GM19438 (cell line): ENCODE measurements at regions not wholly inside any gene's neighbourhood (a gene's known extent, or its start where the extent isn't known, plus 50 kb on each side); places are given as distances from the start of the nearest gene placed in this dataset.

Experiments
- ATAC-seq: cut with Tn5 transposase; IDR thresholded peaks from one replicate; pipeline ENCODE4 v1.9.1; 2021; ENCODE audit warnings: low read depth; ENCODE audit not compliant: unreplicated experiment

DNA sequence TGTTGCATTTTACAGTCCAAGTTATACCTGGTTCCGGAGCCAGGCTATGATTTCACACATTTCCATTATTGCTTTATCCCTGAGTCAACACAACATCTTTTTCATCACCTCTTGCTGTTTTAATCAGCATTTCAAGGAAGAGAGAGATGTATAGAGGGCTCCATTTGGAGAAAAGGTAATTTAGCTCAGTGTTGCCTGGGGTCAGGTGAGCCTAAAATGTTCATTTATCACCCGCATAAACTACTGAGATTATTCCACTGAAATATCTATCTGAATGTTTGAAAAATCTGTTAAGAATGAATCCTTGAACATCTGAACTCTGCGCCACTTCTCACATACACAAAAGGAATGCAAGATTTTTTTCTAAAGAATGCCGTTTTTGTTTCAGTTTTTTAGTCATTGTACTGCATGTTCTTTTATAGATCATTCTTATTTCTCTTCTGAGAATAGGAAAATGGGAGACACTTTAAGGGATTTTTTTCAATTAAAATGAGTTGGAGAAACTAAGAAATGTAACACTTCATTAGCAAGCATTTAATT, 51.5 kb upstream of the AGTR1 start:
- no peak for ATAC-seq
